A549 (cell line): ENCODE measurements at regions not wholly inside any gene's neighbourhood (a gene's known extent, or its start where the extent isn't known, plus 50 kb on each side); places are given as distances from the start of the nearest gene placed in this dataset.

Experiments
- ATAC-seq, 2 experiments: fragments of 200-7000 bp in 1 of 2; fragments of >200 bp in 1 of 2; cut with Nextera tagmentation in 1 of 2; cut with Tn5 transposase in 1 of 2; 3 replicates each; pipeline versions ENCODE4 v1.8.0 to v1.9.1; 2018 to 2020; ENCODE audit warnings: mild to moderate bottlenecking in 1 of 2, moderate library complexity in 1 of 2
- CTCF ChIA-PET: fragments of 300-600 bp; sonication (Branson Sonifier 250); formaldehyde crosslinking; extraction: SDS; loops from one replicate; lab custom pipeline; 2021; ENCODE audit warnings: antibody characterized with exemption, inconsistent platforms; lab: Yijun Ruan, JAX
- POLR2A ChIA-PET: fragments of 350-600 bp; formaldehyde crosslinking; extraction: SDS; loops from one replicate; lab custom pipeline; 2021; ENCODE audit warnings: antibody characterized with exemption, inconsistent platforms; lab: Yijun Ruan, JAX
- DNase-seq, 2 experiments: peaks; one replicate each; pipeline versions ENCODE4 v3.0.0 to v3.0.0-alpha.2; 2011 to 2016; ENCODE audit warnings: low read depth in 1 of 2, low spot score in 1 of 2
- FAIRE-seq: peaks from 2 replicates; lab custom pipeline; 2011; peaks lifted over from hg19 to GRCh38; lab: Jason Lieb, UNC
- H3K27ac ChIP-seq, 2 experiments: fragments of >200 bp; sonication (Bioruptor Twin); formaldehyde crosslinking; 3 replicates each; pipeline ENCODE4 v1.5.1; 2016 to 2017
- H3K4me1 ChIP-seq: fragments of >200 bp; sonication (Bioruptor Twin); formaldehyde crosslinking; 3 replicates; pipeline ENCODE4 v1.6.1; 2016
- H3K4me2 ChIP-seq: fragments of >200 bp; sonication (Bioruptor Twin); formaldehyde crosslinking; 3 replicates; pipeline ENCODE4 v1.6.1; 2016
- H3K4me3 ChIP-seq: fragments of >200 bp; sonication (Bioruptor Twin); formaldehyde crosslinking; 3 replicates; pipeline ENCODE4 v1.5.1; 2016
- H3K9me3 ChIP-seq: fragments of >200 bp; sonication (Bioruptor Twin); formaldehyde crosslinking; 3 replicates; pipeline ENCODE4 v1.6.1; 2016
- BHLHE40 ChIP-seq: IDR thresholded peaks from 2 replicates; pipeline ENCODE4 v1.6.1; 2012; ENCODE audit warnings: low read depth, low read length, inconsistent platforms
- CBX2 ChIP-seq: fragments of 200-600 bp; sonication (generic); IDR thresholded peaks from 2 replicates; pipeline ENCODE4 v1.6.1; 2016; ENCODE audit warnings: low read depth, mild to moderate bottlenecking, borderline replicate concordance
- EHF ChIP-seq: fragments of 250-450 bp; sonication (Bioruptor Pico); IDR thresholded peaks from 2 replicates; pipeline ENCODE4 v1.5.0; 2020; ENCODE audit warnings: mild to moderate bottlenecking
- FOXS1 ChIP-seq: fragments of 250-450 bp; sonication (Bioruptor Pico); IDR thresholded peaks from 2 replicates; pipeline ENCODE4 v1.5.0; 2020; ENCODE audit warnings: mild to moderate bottlenecking, moderate library complexity
- GATA3 ChIP-seq: IDR thresholded peaks from 2 replicates; pipeline ENCODE4 v1.6.1; 2012; ENCODE audit warnings: borderline replicate concordance
- HOXA7 ChIP-seq: fragments of 250-450 bp; sonication (Bioruptor Pico); IDR thresholded peaks from 2 replicates; pipeline ENCODE4 v1.5.0; 2020; ENCODE audit warnings: mild to moderate bottlenecking, moderate library complexity
- KDM5A ChIP-seq: fragments of 200-600 bp; sonication (generic); IDR thresholded peaks from 2 replicates; pipeline ENCODE4 v1.6.1; 2016; ENCODE audit warnings: antibody characterized with exemption, mild to moderate bottlenecking
- MAZ ChIP-seq: fragments of 150-350 bp; IDR thresholded peaks from 2 replicates; pipeline ENCODE4 v1.6.1; 2014; ENCODE audit warnings: antibody characterized with exemption, low read depth, low read length, borderline replicate concordance
- NFE2L2 ChIP-seq: fragments of 150-350 bp; conservative IDR thresholded peaks from 2 replicates; pipeline ENCODE4 v1.6.1; 2014; ENCODE audit warnings: low read length
- NPAS2 ChIP-seq: fragments of 250-450 bp; sonication (Bioruptor Pico); IDR thresholded peaks from 2 replicates; pipeline ENCODE4 v1.8.0; 2022; ENCODE audit warnings: mild to moderate bottlenecking, moderate library complexity, borderline replicate concordance
- POLR2A ChIP-seq: IDR thresholded peaks from 2 replicates; pipeline ENCODE4 v1.6.1; 2012; ENCODE audit warnings: mild to moderate bottlenecking, low read length
- RARB ChIP-seq: fragments of 250-450 bp; sonication (Bioruptor Pico); IDR thresholded peaks from 2 replicates; pipeline ENCODE4 v1.8.0; 2021; ENCODE audit warnings: mild to moderate bottlenecking, moderate library complexity
- RCOR1 ChIP-seq: fragments of 150-350 bp; IDR thresholded peaks from 2 replicates; pipeline ENCODE4 v1.6.1; 2014; ENCODE audit warnings: antibody characterized with exemption, low read length, low read depth
- RFX5 ChIP-seq: fragments of 450-650 bp; IDR thresholded peaks from 2 replicates; pipeline ENCODE4 v1.7.1; 2014; ENCODE audit warnings: antibody characterized with exemption, mild to moderate bottlenecking, moderate library complexity
- SMC3 ChIP-seq: fragments of >200 bp; sonication (Bioruptor Twin); formaldehyde crosslinking; IDR thresholded peaks from 3 replicates; pipeline ENCODE4 v1.6.1; 2018; ENCODE audit warnings: inconsistent platforms
- ZC3H11A ChIP-seq: fragments of 450-650 bp; IDR thresholded peaks from 2 replicates; pipeline ENCODE4 v1.6.1; 2014; ENCODE audit warnings: antibody characterized with exemption, mild to moderate bottlenecking
- ZFP36 ChIP-seq: fragments of 450-650 bp; IDR thresholded peaks from 2 replicates; pipeline ENCODE4 v1.6.1; 2014; ENCODE audit warnings: borderline replicate concordance; ENCODE audit not compliant: partially characterized antibody
- ZSCAN20 ChIP-seq: fragments of 250-450 bp; sonication (Bioruptor Pico); IDR thresholded peaks from 2 replicates; pipeline ENCODE4 v1.8.0; 2022; ENCODE audit warnings: mild to moderate bottlenecking, moderate library complexity
- WGBS: methylation state at CpG from one replicate; pipeline ENCODE4 v1.1.6; 2017; ENCODE audit errors: missing lambda C conversion rate; 5-methylcytosine and 5-hydroxymethylcytosine counted together
- TF ChIP-seq, protein P1 (sequence below): fragments of >200 bp; sonication (Bioruptor Twin); formaldehyde crosslinking; IDR thresholded peaks from 3 replicates; pipeline ENCODE4 v1.5.1; 2016
- TF ChIP-seq, protein P2 (sequence below): fragments of 250-450 bp; sonication (Bioruptor Pico); IDR thresholded peaks from 2 replicates; pipeline ENCODE4 v1.5.0; 2021; ENCODE audit warnings: mild to moderate bottlenecking, moderate library complexity, borderline replicate concordance
- TF ChIP-seq, protein P3 (sequence below): IDR thresholded peaks from 2 replicates; pipeline ENCODE4 v1.6.1; 2012
- TF ChIP-seq, protein P4 (sequence below): fragments of 200-600 bp; sonication (generic); IDR thresholded peaks from 2 replicates; pipeline ENCODE4 v1.6.1; 2016; ENCODE audit warnings: antibody characterized with exemption, mild to moderate bottlenecking, moderate library complexity
- TF ChIP-seq, protein P5 (sequence below): fragments of >200 bp; sonication (Bioruptor Twin); formaldehyde crosslinking; IDR thresholded peaks from 2 replicates; pipeline ENCODE4 v1.6.1; 2016

DNA sequence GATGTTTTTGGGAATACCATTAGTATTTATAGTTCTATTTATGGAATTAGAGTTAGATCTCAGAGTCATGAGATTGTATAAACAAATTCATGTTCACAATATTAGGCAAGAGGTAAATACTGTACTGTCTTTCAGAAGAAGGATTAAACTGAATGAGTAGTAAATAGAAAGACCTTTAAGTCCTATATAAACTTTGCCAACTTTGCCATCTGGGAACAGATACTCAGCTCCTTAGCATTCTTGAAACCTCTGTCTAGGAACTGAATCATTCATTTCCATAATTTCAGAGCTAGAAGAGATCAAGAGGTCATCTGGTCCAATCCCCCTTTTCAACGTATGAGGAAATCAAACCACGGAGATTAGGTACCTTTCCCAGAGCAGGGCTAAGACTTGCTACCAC lies 141.1 kb downstream of the CAND1 start:
- no peak for FAIRE-seq
- WGBS = 44% methylated on average over 2 of the region's 2 CpGs
- no peaks in the 10 kb centered on the region for H3K4me1 ChIP-seq
- no peak overlapping the region for H3K27ac ChIP-seq
- H3K9me3 ChIP-seq = no peaks in the 10 kb centered on the region
- POLR2A ChIA-PET = no interaction called here
- no peak for DNase-seq
- CTCF ChIA-PET = interaction anchor here (0.9 kb wide), 1 partner anchor 33 kb away, joined by 3 read pairs; no protein-coding TSS in a partner anchor
- ATAC-seq = no peak
- H3K4me2 ChIP-seq = peak overlapping the region; percentile 19; the same call in 1 of the 3 replicates
- H3K4me3 ChIP-seq = no peak overlapping the region
- TF ChIP-seq CBX2 (no peak), NFE2L2 (no peak), EHF (CRISPR knock-in tag) (no peak), FOXS1 (no peak), ZFP36 (no peak), GATA3 (no peak), KDM5A (no peak), RARB (CRISPR knock-in tag) (no peak), RFX5 (no peak), RCOR1 (no peak), NPAS2 (CRISPR knock-in tag) (no peak)
- TF ChIP-seq, protein P1, sequence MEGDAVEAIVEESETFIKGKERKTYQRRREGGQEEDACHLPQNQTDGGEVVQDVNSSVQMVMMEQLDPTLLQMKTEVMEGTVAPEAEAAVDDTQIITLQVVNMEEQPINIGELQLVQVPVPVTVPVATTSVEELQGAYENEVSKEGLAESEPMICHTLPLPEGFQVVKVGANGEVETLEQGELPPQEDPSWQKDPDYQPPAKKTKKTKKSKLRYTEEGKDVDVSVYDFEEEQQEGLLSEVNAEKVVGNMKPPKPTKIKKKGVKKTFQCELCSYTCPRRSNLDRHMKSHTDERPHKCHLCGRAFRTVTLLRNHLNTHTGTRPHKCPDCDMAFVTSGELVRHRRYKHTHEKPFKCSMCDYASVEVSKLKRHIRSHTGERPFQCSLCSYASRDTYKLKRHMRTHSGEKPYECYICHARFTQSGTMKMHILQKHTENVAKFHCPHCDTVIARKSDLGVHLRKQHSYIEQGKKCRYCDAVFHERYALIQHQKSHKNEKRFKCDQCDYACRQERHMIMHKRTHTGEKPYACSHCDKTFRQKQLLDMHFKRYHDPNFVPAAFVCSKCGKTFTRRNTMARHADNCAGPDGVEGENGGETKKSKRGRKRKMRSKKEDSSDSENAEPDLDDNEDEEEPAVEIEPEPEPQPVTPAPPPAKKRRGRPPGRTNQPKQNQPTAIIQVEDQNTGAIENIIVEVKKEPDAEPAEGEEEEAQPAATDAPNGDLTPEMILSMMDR = no peak
- TF ChIP-seq, protein P2, sequence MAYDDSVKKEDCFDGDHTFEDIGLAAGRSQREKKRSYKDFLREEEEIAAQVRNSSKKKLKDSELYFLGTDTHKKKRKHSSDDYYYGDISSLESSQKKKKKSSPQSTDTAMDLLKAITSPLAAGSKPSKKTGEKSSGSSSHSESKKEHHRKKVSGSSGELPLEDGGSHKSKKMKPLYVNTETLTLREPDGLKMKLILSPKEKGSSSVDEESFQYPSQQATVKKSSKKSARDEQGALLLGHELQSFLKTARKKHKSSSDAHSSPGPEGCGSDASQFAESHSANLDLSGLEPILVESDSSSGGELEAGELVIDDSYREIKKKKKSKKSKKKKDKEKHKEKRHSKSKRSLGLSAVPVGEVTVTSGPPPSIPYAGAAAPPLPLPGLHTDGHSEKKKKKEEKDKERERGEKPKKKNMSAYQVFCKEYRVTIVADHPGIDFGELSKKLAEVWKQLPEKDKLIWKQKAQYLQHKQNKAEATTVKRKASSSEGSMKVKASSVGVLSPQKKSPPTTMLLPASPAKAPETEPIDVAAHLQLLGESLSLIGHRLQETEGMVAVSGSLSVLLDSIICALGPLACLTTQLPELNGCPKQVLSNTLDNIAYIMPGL (CRISPR knock-in tag) = no peak
- TF ChIP-seq, all 56 proteins: peak for 0

DNA sequence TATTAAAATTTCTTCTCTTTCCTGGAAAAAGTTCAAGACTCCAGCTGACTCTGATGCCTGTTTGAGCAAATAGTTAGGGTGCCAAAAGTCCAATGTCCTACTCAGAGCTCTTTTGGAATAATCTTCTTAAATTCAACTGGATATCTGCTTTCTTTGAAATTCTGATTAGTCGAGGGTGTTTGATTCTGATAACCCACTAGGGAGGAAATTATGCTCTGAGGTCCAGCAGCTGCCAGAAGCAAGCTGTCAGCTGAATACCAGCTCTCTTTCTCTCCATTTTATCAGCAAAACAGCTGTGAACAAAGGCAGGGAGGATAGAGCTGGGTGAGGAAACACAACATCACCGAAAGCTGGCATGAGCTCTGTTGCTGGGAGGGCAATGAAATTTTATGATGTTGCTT lies 141.5 kb downstream of the CAND1 start:
- ChIA-PET POLR2A (no interaction called here), CTCF (no interaction called here)
- ATAC-seq (no peak), FAIRE-seq (no peak), DNase-seq (no peak)
- no peaks in the 10 kb centered on the region for H3K9me3 ChIP-seq
- no peaks in the 10 kb centered on the region for H3K4me1 ChIP-seq
- no peak overlapping the region for H3K4me3 ChIP-seq
- WGBS = 12% methylated on average over 2 of the region's 2 CpGs
- H3K27ac ChIP-seq = no peak overlapping the region
- TF ChIP-seq NFE2L2 = no peak
- no peak for TF ChIP-seq RARB (CRISPR knock-in tag)
- no peak for TF ChIP-seq SMC3
- TF ChIP-seq MAZ = no peak
- TF ChIP-seq, protein P3, sequence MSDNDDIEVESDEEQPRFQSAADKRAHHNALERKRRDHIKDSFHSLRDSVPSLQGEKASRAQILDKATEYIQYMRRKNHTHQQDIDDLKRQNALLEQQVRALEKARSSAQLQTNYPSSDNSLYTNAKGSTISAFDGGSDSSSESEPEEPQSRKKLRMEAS = no peak
- no peak for TF ChIP-seq BHLHE40
- no peak for TF ChIP-seq EHF (CRISPR knock-in tag)
- no peak for TF ChIP-seq ZC3H11A
- TF ChIP-seq HOXA7 (CRISPR knock-in tag) = no peak
- TF ChIP-seq, protein P4, sequence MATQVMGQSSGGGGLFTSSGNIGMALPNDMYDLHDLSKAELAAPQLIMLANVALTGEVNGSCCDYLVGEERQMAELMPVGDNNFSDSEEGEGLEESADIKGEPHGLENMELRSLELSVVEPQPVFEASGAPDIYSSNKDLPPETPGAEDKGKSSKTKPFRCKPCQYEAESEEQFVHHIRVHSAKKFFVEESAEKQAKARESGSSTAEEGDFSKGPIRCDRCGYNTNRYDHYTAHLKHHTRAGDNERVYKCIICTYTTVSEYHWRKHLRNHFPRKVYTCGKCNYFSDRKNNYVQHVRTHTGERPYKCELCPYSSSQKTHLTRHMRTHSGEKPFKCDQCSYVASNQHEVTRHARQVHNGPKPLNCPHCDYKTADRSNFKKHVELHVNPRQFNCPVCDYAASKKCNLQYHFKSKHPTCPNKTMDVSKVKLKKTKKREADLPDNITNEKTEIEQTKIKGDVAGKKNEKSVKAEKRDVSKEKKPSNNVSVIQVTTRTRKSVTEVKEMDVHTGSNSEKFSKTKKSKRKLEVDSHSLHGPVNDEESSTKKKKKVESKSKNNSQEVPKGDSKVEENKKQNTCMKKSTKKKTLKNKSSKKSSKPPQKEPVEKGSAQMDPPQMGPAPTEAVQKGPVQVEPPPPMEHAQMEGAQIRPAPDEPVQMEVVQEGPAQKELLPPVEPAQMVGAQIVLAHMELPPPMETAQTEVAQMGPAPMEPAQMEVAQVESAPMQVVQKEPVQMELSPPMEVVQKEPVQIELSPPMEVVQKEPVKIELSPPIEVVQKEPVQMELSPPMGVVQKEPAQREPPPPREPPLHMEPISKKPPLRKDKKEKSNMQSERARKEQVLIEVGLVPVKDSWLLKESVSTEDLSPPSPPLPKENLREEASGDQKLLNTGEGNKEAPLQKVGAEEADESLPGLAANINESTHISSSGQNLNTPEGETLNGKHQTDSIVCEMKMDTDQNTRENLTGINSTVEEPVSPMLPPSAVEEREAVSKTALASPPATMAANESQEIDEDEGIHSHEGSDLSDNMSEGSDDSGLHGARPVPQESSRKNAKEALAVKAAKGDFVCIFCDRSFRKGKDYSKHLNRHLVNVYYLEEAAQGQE = no peak
- TF ChIP-seq, protein P5, sequence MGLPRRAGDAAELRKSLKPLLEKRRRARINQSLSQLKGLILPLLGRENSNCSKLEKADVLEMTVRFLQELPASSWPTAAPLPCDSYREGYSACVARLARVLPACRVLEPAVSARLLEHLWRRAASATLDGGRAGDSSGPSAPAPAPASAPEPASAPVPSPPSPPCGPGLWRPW = no peak
- TF ChIP-seq ZSCAN20 = no peak
- TF ChIP-seq POLR2A = no peak
- H3K4me2 ChIP-seq = peak overlapping the region; percentile 19; the same call in 1 of the 3 replicates
